Stimulated activated naive B cell treated with anti-CD40 and anti-IgM and Interleukin-4, amounts not matched to agents 10 μg/mL and 1 μg/mL and 100 μg/mL, for 72 hours (primary cell): ENCODE measurements at regions not wholly inside any gene's neighbourhood (a gene's known extent, or its start where the extent isn't known, plus 50 kb on each side); places are given as distances from the start of the nearest gene placed in this dataset.
"Not testable (repeated sequence)": the region's sequence is repeated elsewhere in the genome, so short reads cannot be mapped to it uniquely, and the experiment has no call there.

ENCODE experiments used
- ATAC-seq, 2 donors: fragments of 150-1000 bp; cut with Tn5 transposase; replicated peaks; 2 replicates each; pipeline ENCODE4 v1.10.0; 2021; ENCODE audit warnings: moderate library complexity in 1 of 2
- DNase-seq: peaks from one replicate; pipeline ENCODE4 v3.0.0; 2021
- H3K27ac Mint-ChIP-seq: one replicate; pipeline ENCODE4 v1.8.0; 2022; ENCODE audit warnings: mild to moderate bottlenecking, mixed read lengths
- H3K27me3 Mint-ChIP-seq, 2 donors: one replicate each; pipeline ENCODE4 v1.8.0; 2022; ENCODE audit warnings: mixed read lengths in 2 of 2
- H3K36me3 Mint-ChIP-seq, 2 donors: one replicate each; pipeline ENCODE4 v1.8.0; 2022; ENCODE audit warnings: mixed read lengths in 2 of 2, mild to moderate bottlenecking in 1 of 2
- H3K4me1 Mint-ChIP-seq, 2 donors: one replicate each; pipeline ENCODE4 v1.8.0; 2022; ENCODE audit warnings: mixed read lengths in 2 of 2, mild to moderate bottlenecking in 1 of 2
- H3K4me3 Mint-ChIP-seq, 2 donors: one replicate each; pipeline ENCODE4 v1.8.0; 2022; ENCODE audit warnings: mild to moderate bottlenecking in 2 of 2, mixed read lengths in 2 of 2, moderate library complexity in 1 of 2
- H3K9me3 Mint-ChIP-seq, 2 donors: one replicate each; pipeline ENCODE4 v1.8.0; 2022; ENCODE audit warnings: mixed read lengths in 2 of 2, mild to moderate bottlenecking in 1 of 2

GRCh38 chr9:41663497-41664036, 465.7 kb downstream of the CNTNAP3B start:
- not testable (repeated sequence) for H3K27ac Mint-ChIP-seq, H3K27me3 Mint-ChIP-seq, ATAC-seq, H3K9me3 Mint-ChIP-seq, H3K4me1 Mint-ChIP-seq, DNase-seq, H3K36me3 Mint-ChIP-seq, H3K4me3 Mint-ChIP-seq

GRCh38 chr9:41658706-41659105, 469.6 kb upstream of the ZNG1F start:
- not testable (repeated sequence) for H3K27ac Mint-ChIP-seq, DNase-seq, H3K36me3 Mint-ChIP-seq, ATAC-seq, H3K9me3 Mint-ChIP-seq, H3K4me1 Mint-ChIP-seq, H3K4me3 Mint-ChIP-seq
- peaks cover 12 to 23% of the 10 kb centered on the region in 2 donors for H3K27me3 Mint-ChIP-seq

- ATAC-seq, H3K9me3 Mint-ChIP-seq, DNase-seq, H3K36me3 Mint-ChIP-seq, H3K4me3 Mint-ChIP-seq, H3K27ac Mint-ChIP-seq, H3K4me1 Mint-ChIP-seq: not testable (repeated sequence)
- H3K27me3 Mint-ChIP-seq, result peaks cover 12 to 23% of the 10 kb centered on the region in 2 donors
These were observed 469.0 kb upstream of the ZNG1F start for GRCh38 chr9:41658116-41658515.

GRCh38 chr9:41657141-41657540, 468.0 kb upstream of the ZNG1F start:
- H3K36me3 Mint-ChIP-seq, H3K9me3 Mint-ChIP-seq, DNase-seq, H3K4me1 Mint-ChIP-seq, ATAC-seq, H3K4me3 Mint-ChIP-seq, H3K27ac Mint-ChIP-seq: not testable (repeated sequence)
- H3K27me3 Mint-ChIP-seq, result peaks cover 12 to 23% of the 10 kb centered on the region in 2 donors

GRCh38 chr9:41655071-41655554, 466.0 kb upstream of the ZNG1F start:
- H3K4me3 Mint-ChIP-seq, H3K27ac Mint-ChIP-seq, DNase-seq, ATAC-seq, H3K4me1 Mint-ChIP-seq, H3K9me3 Mint-ChIP-seq, H3K36me3 Mint-ChIP-seq: not testable (repeated sequence)
- H3K27me3 Mint-ChIP-seq, result peaks cover 12 to 23% of the 10 kb centered on the region in 2 donors

- not testable (repeated sequence) for H3K9me3 Mint-ChIP-seq, DNase-seq, ATAC-seq, H3K36me3 Mint-ChIP-seq, H3K4me1 Mint-ChIP-seq, H3K27ac Mint-ChIP-seq
- Mint-ChIP-seq H3K4me3 (peak overlapping the region in 1 of 2 donors; percentile 80), H3K27me3 (peaks cover 12 to 23% of the 10 kb centered on the region in 2 donors)
These were observed 465.2 kb upstream of the ZNG1F start for GRCh38 chr9:41654349-41654748.

GRCh38 chr9:41653560-41654340, 464.6 kb upstream of the ZNG1F start:
- H3K4me1 Mint-ChIP-seq, H3K9me3 Mint-ChIP-seq, DNase-seq, ATAC-seq, H3K36me3 Mint-ChIP-seq, H3K27ac Mint-ChIP-seq: not testable (repeated sequence)
- Mint-ChIP-seq H3K4me3 (peak overlapping the region in 1 of 2 donors; percentile 80), H3K27me3 (peaks cover 9 to 19% of the 10 kb centered on the region in 2 donors)

GRCh38 chr9:41652800-41653199, 463.7 kb upstream of the ZNG1F start:
- H3K9me3 Mint-ChIP-seq, DNase-seq, H3K36me3 Mint-ChIP-seq, H3K27ac Mint-ChIP-seq, H3K4me1 Mint-ChIP-seq, H3K4me3 Mint-ChIP-seq, ATAC-seq: not testable (repeated sequence)
- peaks cover 6 to 13% of the 10 kb centered on the region in 2 donors for H3K27me3 Mint-ChIP-seq

GRCh38 chr9:41652100-41652713, 463.1 kb upstream of the ZNG1F start:
- not testable (repeated sequence) for H3K27me3 Mint-ChIP-seq, H3K4me3 Mint-ChIP-seq, ATAC-seq, H3K36me3 Mint-ChIP-seq, H3K4me1 Mint-ChIP-seq, H3K27ac Mint-ChIP-seq, DNase-seq, H3K9me3 Mint-ChIP-seq

GRCh38 chr9:41650086-41650485, 461.0 kb upstream of the ZNG1F start:
- H3K9me3 Mint-ChIP-seq, H3K4me3 Mint-ChIP-seq, H3K4me1 Mint-ChIP-seq, DNase-seq, H3K27ac Mint-ChIP-seq, ATAC-seq, H3K36me3 Mint-ChIP-seq: not testable (repeated sequence)
- H3K27me3 Mint-ChIP-seq, result peaks cover 6 to 12% of the 10 kb centered on the region in 2 donors

GRCh38 chr9:41648564-41648963, 459.4 kb upstream of the ZNG1F start:
- H3K4me3 Mint-ChIP-seq, DNase-seq, H3K36me3 Mint-ChIP-seq, H3K4me1 Mint-ChIP-seq, H3K27ac Mint-ChIP-seq, ATAC-seq, H3K9me3 Mint-ChIP-seq: not testable (repeated sequence)
- H3K27me3 Mint-ChIP-seq, result peaks cover 0 to 12% of the 10 kb centered on the region in 2 donors

- H3K4me1 Mint-ChIP-seq, ATAC-seq, H3K36me3 Mint-ChIP-seq, H3K27ac Mint-ChIP-seq, DNase-seq, H3K9me3 Mint-ChIP-seq, H3K4me3 Mint-ChIP-seq: not testable (repeated sequence)
- peaks cover 0 to 12% of the 10 kb centered on the region in 2 donors for H3K27me3 Mint-ChIP-seq
These were observed 457.1 kb upstream of the ZNG1F start for GRCh38 chr9:41646246-41646645.

GRCh38 chr9:41643571-41644279, 454.6 kb upstream of the ZNG1F start:
- Mint-ChIP-seq H3K4me3 (peak overlapping the region in 1 of 2 donors; percentile 69), H3K27ac (peak overlapping the region; percentile 56), H3K27me3 (peaks cover 0 to 12% of the 10 kb centered on the region in 2 donors)
- not testable (repeated sequence) for H3K9me3 Mint-ChIP-seq, H3K4me1 Mint-ChIP-seq, H3K36me3 Mint-ChIP-seq
- DNase-seq (peak; percentile 46), ATAC-seq (peak in 1 of 2 donors; percentile 84)

- H3K4me1 Mint-ChIP-seq, H3K27ac Mint-ChIP-seq, H3K27me3 Mint-ChIP-seq, H3K36me3 Mint-ChIP-seq, H3K4me3 Mint-ChIP-seq, ATAC-seq, H3K9me3 Mint-ChIP-seq, DNase-seq: not testable (repeated sequence)
These were observed 444.6 kb upstream of the ZNG1F start for GRCh38 chr9:41633726-41634125.
